CD4-positive, alpha-beta memory T cell (primary cell): ENCODE measurements at regions not wholly inside any gene's neighbourhood (a gene's known extent, or its start where the extent isn't known, plus 50 kb on each side); places are given as distances from the start of the nearest gene placed in this dataset.

Source experiments
- CTCF ChIA-PET: fragments of 350-600 bp; sonication (Branson Sonifier 250); formaldehyde crosslinking; loops from one replicate; lab custom pipeline; 2021; ENCODE audit warnings: inconsistent platforms; ENCODE audit not compliant: partially characterized antibody; lab: Charles Lee
- POLR2A ChIA-PET: fragments of 350-600 bp; sonication (Branson Sonifier 250); formaldehyde crosslinking; loops from one replicate; lab custom pipeline; 2021; ENCODE audit not compliant: partially characterized antibody; lab: Charles Lee
- DNase-seq, 5 donors: peaks; one replicate each; pipeline versions ENCODE4 v3.0.0 to v3.0.0-alpha.2; 2020 to 2022; ENCODE audit warnings: mixed read lengths in 1 of 5
- H3K27ac ChIP-seq: one replicate; pipeline ENCODE4 v1.7.0; 2013; ENCODE audit warnings: low read depth, low read length
- H3K27me3 ChIP-seq: 2 replicates; pipeline ENCODE4 v1.7.0; 2013; ENCODE audit warnings: mild to moderate bottlenecking, low read length, moderate library complexity; ENCODE audit not compliant: insufficient read depth
- H3K36me3 ChIP-seq: 2 replicates; pipeline ENCODE4 v1.7.0; 2013; ENCODE audit warnings: mild to moderate bottlenecking, low read length, moderate library complexity; ENCODE audit not compliant: insufficient read depth
- H3K4me1 ChIP-seq: 2 replicates; pipeline ENCODE4 v1.7.0; 2013; ENCODE audit warnings: mild to moderate bottlenecking, low read length, moderate library complexity; ENCODE audit not compliant: insufficient read depth
- H3K4me3 ChIP-seq, 2 donors: one replicate each; pipeline ENCODE4 v1.7.0; 2013; ENCODE audit warnings: low read length in 2 of 2, mild to moderate bottlenecking in 1 of 2
- H3K9me3 ChIP-seq, 2 donors: one replicate each; pipeline ENCODE4 v1.7.0; 2013; ENCODE audit warnings: low read length in 2 of 2, control low read depth in 1 of 2; ENCODE audit not compliant: control insufficient read depth in 1 of 2
- H3K27ac Mint-ChIP-seq, 7 donors: one replicate each; pipeline ENCODE4 v1.8.0; 2020 to 2021; ENCODE audit warnings: mixed read lengths in 7 of 7, mild to moderate bottlenecking in 6 of 7, inconsistent platforms in 3 of 7, moderate library complexity in 3 of 7
- H3K27me3 Mint-ChIP-seq, 2 donors: one replicate each; pipeline ENCODE4 v1.8.0; 2020 to 2021; ENCODE audit warnings: mixed read lengths in 2 of 2
- H3K36me3 Mint-ChIP-seq, 2 donors: one replicate each; pipeline ENCODE4 v1.8.0; 2020 to 2021; ENCODE audit warnings: mixed read lengths in 2 of 2, inconsistent platforms in 1 of 2, mild to moderate bottlenecking in 1 of 2
- H3K4me1 Mint-ChIP-seq, 4 donors: one replicate each; pipeline ENCODE4 v1.8.0; 2020 to 2021; ENCODE audit warnings: mixed read lengths in 4 of 4, mild to moderate bottlenecking in 1 of 4
- H3K4me3 Mint-ChIP-seq, 8 donors: one replicate each; pipeline ENCODE4 v1.8.0; 2020 to 2021; ENCODE audit warnings: mixed read lengths in 8 of 8, mild to moderate bottlenecking in 7 of 8, moderate library complexity in 6 of 8, inconsistent platforms in 3 of 8
- H3K9me3 Mint-ChIP-seq, 8 donors: one replicate each; pipeline ENCODE4 v1.8.0; 2020 to 2021; ENCODE audit warnings: mixed read lengths in 8 of 8, mild to moderate bottlenecking in 5 of 8, inconsistent platforms in 3 of 8, moderate library complexity in 1 of 8
- intact Hi-C: fragments of 100-400 bp; cut with micrococcal nuclease; formaldehyde crosslinking; loops from one replicate; pipeline ENCODE4 v1.15.1; 2023

GRCh38 chr6:23306251-23306950, 737.0 kb downstream of the HDGFL1 start:
- Mint-ChIP-seq H3K36me3 (no peaks in the 10 kb centered on the region), H3K4me1 (no peaks in the 10 kb centered on the region), H3K9me3 (peaks cover 0 to 12% (median 6%) of the 10 kb centered on the region in 8 donors), H3K27me3 (no peaks in the 10 kb centered on the region), H3K27ac (no peak overlapping the region), H3K4me3 (no peak overlapping the region)
- Histone ChIP-seq H3K4me3 (no peak overlapping the region), H3K9me3 (no peaks in the 10 kb centered on the region), H3K27ac (no peak overlapping the region), H3K4me1 (no peaks in the 10 kb centered on the region), H3K27me3 (no peaks in the 10 kb centered on the region), H3K36me3 (no peaks in the 10 kb centered on the region)
- ChIA-PET POLR2A (no interaction called here), CTCF (interaction anchor here (1.3 kb wide), 1 partner anchor 9 kb away, joined by 3 read pairs; no protein-coding TSS in a partner anchor)
- intact Hi-C loops: no loop called here
- no peak for DNase-seq

GRCh38 chr6:23307516-23307915, 738.1 kb downstream of the HDGFL1 start:
- H3K9me3 Mint-ChIP-seq: peaks cover 0 to 9% (median 6%) of the 10 kb centered on the region in 8 donors
- Histone ChIP-seq H3K27ac (no peak overlapping the region), H3K4me1 (no peaks in the 10 kb centered on the region), H3K9me3 (no peaks in the 10 kb centered on the region), H3K4me3 (no peak overlapping the region), H3K27me3 (no peaks in the 10 kb centered on the region), H3K36me3 (no peaks in the 10 kb centered on the region)
- no peak for DNase-seq
- no peaks in the 10 kb centered on the region for H3K4me1 Mint-ChIP-seq
- H3K36me3 Mint-ChIP-seq: no peaks in the 10 kb centered on the region
- H3K27me3 Mint-ChIP-seq: no peaks in the 10 kb centered on the region
- H3K27ac Mint-ChIP-seq: no peak overlapping the region
- ChIA-PET POLR2A (no interaction called here), CTCF (no interaction called here)
- no peak overlapping the region for H3K4me3 Mint-ChIP-seq
- intact Hi-C loops: no loop called here

GRCh38 chr6:23308166-23308565, 738.8 kb downstream of the HDGFL1 start:
- ChIA-PET POLR2A (no interaction called here), CTCF (no interaction called here)
- H3K4me1 ChIP-seq: no peaks in the 10 kb centered on the region
- Mint-ChIP-seq H3K27ac (no peak overlapping the region), H3K36me3 (no peaks in the 10 kb centered on the region), H3K27me3 (no peaks in the 10 kb centered on the region), H3K4me3 (no peak overlapping the region), H3K9me3 (peaks cover 0 to 10% (median 6%) of the 10 kb centered on the region in 8 donors), H3K4me1 (no peaks in the 10 kb centered on the region)
- H3K27ac ChIP-seq: no peak overlapping the region
- no peak overlapping the region for H3K4me3 ChIP-seq
- no peaks in the 10 kb centered on the region for H3K9me3 ChIP-seq
- H3K27me3 ChIP-seq: no peaks in the 10 kb centered on the region
- DNase-seq: no peak
- intact Hi-C loops: no loop called here
- H3K36me3 ChIP-seq: no peaks in the 10 kb centered on the region

GRCh38 chr6:23311211-23311610, 741.8 kb downstream of the HDGFL1 start:
- H3K4me3 ChIP-seq: no peak overlapping the region
- H3K36me3 Mint-ChIP-seq: no peaks in the 10 kb centered on the region
- H3K27ac ChIP-seq: no peak overlapping the region
- H3K36me3 ChIP-seq: no peaks in the 10 kb centered on the region
- H3K9me3 Mint-ChIP-seq: peaks cover 0 to 16% (median 9%) of the 10 kb centered on the region in 8 donors
- H3K4me1 ChIP-seq: no peaks in the 10 kb centered on the region
- no peaks in the 10 kb centered on the region for H3K9me3 ChIP-seq
- ChIA-PET POLR2A (no interaction called here), CTCF (no interaction called here)
- no peaks in the 10 kb centered on the region for H3K4me1 Mint-ChIP-seq
- H3K27me3 ChIP-seq: no peaks in the 10 kb centered on the region
- H3K27ac Mint-ChIP-seq: no peak overlapping the region
- no peaks in the 10 kb centered on the region for H3K27me3 Mint-ChIP-seq
- no peak overlapping the region for H3K4me3 Mint-ChIP-seq
- no peak for DNase-seq
- intact Hi-C loops: no loop called here

GRCh38 chr6:23316131-23316530, 746.8 kb downstream of the HDGFL1 start:
- no peak overlapping the region for H3K4me3 Mint-ChIP-seq
- no peak for DNase-seq
- Histone ChIP-seq H3K36me3 (no peaks in the 10 kb centered on the region), H3K9me3 (no peaks in the 10 kb centered on the region), H3K27ac (no peak overlapping the region), H3K4me3 (no peak overlapping the region), H3K4me1 (no peaks in the 10 kb centered on the region), H3K27me3 (no peaks in the 10 kb centered on the region)
- ChIA-PET CTCF (no interaction called here), POLR2A (no interaction called here)
- intact Hi-C loops: no loop called here
- no peaks in the 10 kb centered on the region for H3K36me3 Mint-ChIP-seq
- no peaks in the 10 kb centered on the region for H3K4me1 Mint-ChIP-seq
- H3K27me3 Mint-ChIP-seq: no peaks in the 10 kb centered on the region
- no peak overlapping the region for H3K27ac Mint-ChIP-seq
- peaks cover 0 to 11% (median 5%) of the 10 kb centered on the region in 8 donors for H3K9me3 Mint-ChIP-seq

- Histone ChIP-seq H3K4me1 (no peaks in the 10 kb centered on the region), H3K9me3 (no peaks in the 10 kb centered on the region), H3K27me3 (no peaks in the 10 kb centered on the region), H3K36me3 (no peaks in the 10 kb centered on the region), H3K4me3 (no peak overlapping the region), H3K27ac (no peak overlapping the region)
- H3K4me3 Mint-ChIP-seq: no peak overlapping the region
- H3K27ac Mint-ChIP-seq: no peak overlapping the region
- no peak for DNase-seq
- no peaks in the 10 kb centered on the region for H3K27me3 Mint-ChIP-seq
- intact Hi-C loops: no loop called here
- no peaks in the 10 kb centered on the region for H3K4me1 Mint-ChIP-seq
- CTCF ChIA-PET: no interaction called here
- no peaks in the 10 kb centered on the region for H3K36me3 Mint-ChIP-seq
- POLR2A ChIA-PET: no interaction called here
- peaks cover 0 to 11% (median 6%) of the 10 kb centered on the region in 8 donors for H3K9me3 Mint-ChIP-seq
These were observed 747.6 kb downstream of the HDGFL1 start for GRCh38 chr6:23316931-23317330.

- no peak overlapping the region for H3K4me3 ChIP-seq
- Mint-ChIP-seq H3K36me3 (no peaks in the 10 kb centered on the region), H3K27ac (no peak overlapping the region), H3K4me3 (no peak overlapping the region), H3K27me3 (no peaks in the 10 kb centered on the region), H3K9me3 (peaks cover 0 to 12% (median 4%) of the 10 kb centered on the region in 8 donors), H3K4me1 (no peaks in the 10 kb centered on the region)
- H3K9me3 ChIP-seq: no peaks in the 10 kb centered on the region
- H3K27me3 ChIP-seq: no peaks in the 10 kb centered on the region
- H3K27ac ChIP-seq: no peak overlapping the region
- H3K36me3 ChIP-seq: no peaks in the 10 kb centered on the region
- no peaks in the 10 kb centered on the region for H3K4me1 ChIP-seq
- CTCF ChIA-PET: no interaction called here
- POLR2A ChIA-PET: no interaction called here
- intact Hi-C loops: no loop called here
- DNase-seq: no peak
These were observed 750.2 kb downstream of the HDGFL1 start for GRCh38 chr6:23319582-23319981.
